KMS-11 (cell line): ENCODE measurements at regions not wholly inside any gene's neighbourhood (a gene's known extent, or its start where the extent isn't known, plus 50 kb on each side); places are given as distances from the start of the nearest gene placed in this dataset.

Experiments
- H2AFZ ChIP-seq: fragments of 200-600 bp; sonication (generic); 2 replicates; pipeline ENCODE4 v1.6.1; 2016; ENCODE audit warnings: antibody characterized with exemption, mixed run types, low read depth
- H3K27ac ChIP-seq: fragments of 200-600 bp; sonication (generic); 2 replicates; pipeline ENCODE4 v1.6.1; 2016; ENCODE audit warnings: mild to moderate bottlenecking, mixed run types
- H3K27me3 ChIP-seq: fragments of 200-600 bp; sonication (generic); 2 replicates; pipeline ENCODE4 v1.6.1; 2017; ENCODE audit warnings: mild to moderate bottlenecking, low read depth, mixed run types, moderate library complexity; ENCODE audit not compliant: insufficient read depth
- H3K36me3 ChIP-seq: fragments of 200-600 bp; sonication (generic); 2 replicates; pipeline ENCODE4 v1.6.1; 2017; ENCODE audit warnings: mild to moderate bottlenecking, mixed run types; ENCODE audit not compliant: insufficient read depth
- H3K4me1 ChIP-seq: fragments of 200-600 bp; sonication (generic); 2 replicates; pipeline ENCODE4 v1.6.1; 2016; ENCODE audit warnings: mild to moderate bottlenecking, low read depth, mixed run types; ENCODE audit not compliant: poor library complexity, severe bottlenecking
- H3K4me2 ChIP-seq: fragments of 200-600 bp; sonication (generic); 2 replicates; pipeline ENCODE4 v1.7.0; 2016; ENCODE audit warnings: mild to moderate bottlenecking, mixed run types
- H3K4me3 ChIP-seq: fragments of 200-600 bp; sonication (generic); IDR thresholded peaks from 2 replicates; pipeline ENCODE4 v1.6.1; 2017; ENCODE audit warnings: low read depth, low read length, mixed read lengths; ENCODE audit not compliant: insufficient read depth
- H3K79me2 ChIP-seq: fragments of 200-600 bp; sonication (generic); 2 replicates; pipeline ENCODE4 v1.6.1; 2016; ENCODE audit warnings: low read depth, mixed run types; ENCODE audit not compliant: insufficient read depth
- H3K9ac ChIP-seq: fragments of 200-600 bp; sonication (generic); 2 replicates; pipeline ENCODE4 v1.6.1; 2016; ENCODE audit warnings: mild to moderate bottlenecking, mixed run types
- H4K20me1 ChIP-seq: fragments of 200-600 bp; sonication (generic); 2 replicates; pipeline ENCODE4 v1.6.1; 2016; ENCODE audit warnings: mild to moderate bottlenecking, mixed run types; ENCODE audit not compliant: insufficient read depth
- TF ChIP-seq, protein P1 (sequence below): fragments of 200-600 bp; sonication (generic); conservative IDR thresholded peaks from 2 replicates; pipeline ENCODE4 v1.6.1; 2017; ENCODE audit warnings: low read depth, mild to moderate bottlenecking, antibody characterized with exemption, low read length, moderate library complexity, mixed read lengths

DNA sequence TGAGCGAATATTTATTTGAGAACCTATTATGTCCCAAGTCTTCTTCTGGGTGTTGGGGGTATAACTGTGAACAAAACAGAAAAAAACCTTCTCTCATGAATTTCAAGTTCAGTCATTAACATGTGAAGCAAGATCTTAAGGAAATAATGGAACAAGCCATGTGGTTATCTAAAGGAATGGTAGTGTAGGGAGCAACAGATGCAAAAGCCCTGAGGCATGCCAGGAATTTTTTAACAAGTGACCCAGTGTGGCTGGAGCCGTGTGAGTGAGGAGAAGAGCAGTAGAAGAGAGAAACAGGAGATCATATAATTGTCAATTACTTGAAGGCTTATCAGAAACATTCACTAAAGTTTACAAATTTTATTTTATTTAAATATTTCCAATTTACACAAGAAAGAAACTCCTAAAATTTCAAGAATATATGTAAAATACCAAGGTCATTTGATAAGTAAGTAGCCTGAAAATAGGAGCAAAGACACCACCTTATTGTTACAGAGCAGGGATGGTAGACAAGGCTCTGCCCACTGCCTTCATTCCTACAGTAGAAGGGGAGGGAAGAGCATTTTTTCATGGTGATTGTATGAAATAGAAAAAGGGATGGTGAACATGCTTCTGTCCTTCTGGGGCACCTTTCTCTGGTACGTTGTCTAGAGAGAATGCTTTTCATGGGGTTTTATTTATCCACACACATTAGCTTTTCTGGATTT lies 345.1 kb downstream of the PLOD2 start:
- no peak overlapping the region for H3K27ac ChIP-seq
- no peak overlapping the region for H3K9ac ChIP-seq
- TF ChIP-seq, protein P1, sequence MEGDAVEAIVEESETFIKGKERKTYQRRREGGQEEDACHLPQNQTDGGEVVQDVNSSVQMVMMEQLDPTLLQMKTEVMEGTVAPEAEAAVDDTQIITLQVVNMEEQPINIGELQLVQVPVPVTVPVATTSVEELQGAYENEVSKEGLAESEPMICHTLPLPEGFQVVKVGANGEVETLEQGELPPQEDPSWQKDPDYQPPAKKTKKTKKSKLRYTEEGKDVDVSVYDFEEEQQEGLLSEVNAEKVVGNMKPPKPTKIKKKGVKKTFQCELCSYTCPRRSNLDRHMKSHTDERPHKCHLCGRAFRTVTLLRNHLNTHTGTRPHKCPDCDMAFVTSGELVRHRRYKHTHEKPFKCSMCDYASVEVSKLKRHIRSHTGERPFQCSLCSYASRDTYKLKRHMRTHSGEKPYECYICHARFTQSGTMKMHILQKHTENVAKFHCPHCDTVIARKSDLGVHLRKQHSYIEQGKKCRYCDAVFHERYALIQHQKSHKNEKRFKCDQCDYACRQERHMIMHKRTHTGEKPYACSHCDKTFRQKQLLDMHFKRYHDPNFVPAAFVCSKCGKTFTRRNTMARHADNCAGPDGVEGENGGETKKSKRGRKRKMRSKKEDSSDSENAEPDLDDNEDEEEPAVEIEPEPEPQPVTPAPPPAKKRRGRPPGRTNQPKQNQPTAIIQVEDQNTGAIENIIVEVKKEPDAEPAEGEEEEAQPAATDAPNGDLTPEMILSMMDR, result no peak
- no peaks in the 10 kb centered on the region for H3K79me2 ChIP-seq
- no peaks in the 10 kb centered on the region for H3K27me3 ChIP-seq
- H3K36me3 ChIP-seq, result no peaks in the 10 kb centered on the region; the same call in 1 of the 2 replicates
- H3K4me3 ChIP-seq, result no peak overlapping the region
- no peaks in the 10 kb centered on the region for H4K20me1 ChIP-seq
- peaks cover 6% of the 10 kb centered on the region for H3K4me1 ChIP-seq
- no peak overlapping the region for H2AFZ ChIP-seq
- no peak overlapping the region for H3K4me2 ChIP-seq

DNA sequence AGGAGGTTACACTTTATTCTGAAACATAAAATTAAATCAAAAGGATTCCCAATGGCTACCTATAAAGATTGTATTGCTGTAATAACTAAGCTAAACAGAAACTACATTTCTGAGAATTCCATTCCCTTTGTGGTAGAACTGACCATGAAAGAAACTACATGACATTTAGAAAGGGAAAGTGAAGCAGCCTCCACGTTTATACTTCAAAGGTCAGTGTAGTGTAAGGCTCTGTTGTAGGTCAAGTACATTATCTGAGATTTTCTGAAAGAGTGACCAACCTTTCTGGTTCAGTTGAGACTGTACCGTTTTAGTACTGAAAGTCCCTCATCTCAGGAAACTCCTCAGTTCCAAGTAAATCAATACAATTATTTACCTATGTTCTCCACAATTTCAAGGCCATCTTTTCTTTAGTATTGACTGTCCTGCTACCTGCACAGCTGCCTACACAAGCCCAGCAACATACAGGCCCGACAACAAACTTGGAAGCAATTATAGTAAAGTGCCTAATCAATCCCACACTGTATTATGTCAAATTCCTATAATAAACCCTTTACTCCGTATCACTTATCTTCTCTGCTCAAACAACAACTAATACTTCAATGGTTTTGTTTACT lies 343.0 kb downstream of the PLOD2 start:
- Histone ChIP-seq H3K79me2 (no peaks in the 10 kb centered on the region), H3K9ac (no peak overlapping the region), H3K4me1 (peaks cover 6% of the 10 kb centered on the region), H3K36me3 (no peaks in the 10 kb centered on the region; the same call in 1 of the 2 replicates), H4K20me1 (no peaks in the 10 kb centered on the region), H2AFZ (no peak overlapping the region), H3K4me3 (no peak overlapping the region), H3K27ac (no peak overlapping the region), H3K4me2 (no peak overlapping the region), H3K27me3 (no peaks in the 10 kb centered on the region)
- TF ChIP-seq, protein P1, result no peak

GRCh38 chr3:145820170-145820569 lies 340.8 kb downstream of the PLOD2 start:
- Histone ChIP-seq H4K20me1 (no peaks in the 10 kb centered on the region), H3K4me3 (no peak overlapping the region), H3K27me3 (no peaks in the 10 kb centered on the region), H3K36me3 (no peaks in the 10 kb centered on the region; the same call in 1 of the 2 replicates), H3K9ac (no peak overlapping the region), H3K79me2 (no peaks in the 10 kb centered on the region), H3K4me1 (peaks cover 6% of the 10 kb centered on the region), H3K4me2 (no peak overlapping the region), H2AFZ (no peak overlapping the region), H3K27ac (no peak overlapping the region)
- TF ChIP-seq, protein P1, result no peak

GRCh38 chr3:145842294-145842902 lies 318.6 kb downstream of the PLOD2 start:
- H4K20me1 ChIP-seq, result no peaks in the 10 kb centered on the region
- H2AFZ ChIP-seq, result no peak overlapping the region
- H3K9ac ChIP-seq, result no peak overlapping the region
- H3K4me1 ChIP-seq, result no peaks in the 10 kb centered on the region
- no peak overlapping the region for H3K27ac ChIP-seq
- H3K4me3 ChIP-seq, result no peak overlapping the region
- H3K4me2 ChIP-seq, result no peak overlapping the region
- H3K27me3 ChIP-seq, result no peaks in the 10 kb centered on the region
- H3K36me3 ChIP-seq, result no peaks in the 10 kb centered on the region
- H3K79me2 ChIP-seq, result no peaks in the 10 kb centered on the region
- TF ChIP-seq, protein P1, result no peak
